Neural progenitor cell (in vitro differentiated cells): ENCODE measurements at regions not wholly inside any gene's neighbourhood (a gene's known extent, or its start where the extent isn't known, plus 50 kb on each side); places are given as distances from the start of the nearest gene placed in this dataset.
A peak's percentile ranks its signal among the peaks of the same experiment; 100 is the strongest.

Source experiments
- DNase-seq: peaks from one replicate; pipeline ENCODE4 v3.0.0-alpha.2; 2016; ENCODE audit warnings: low spot score
- H2AFZ ChIP-seq: fragments of 200-600 bp; sonication (generic); replicated peaks from 2 replicates; pipeline ENCODE4 v1.6.1; 2016; ENCODE audit warnings: antibody characterized with exemption
- H3F3A ChIP-seq: fragments of 200-600 bp; sonication (generic); 2 replicates; pipeline ENCODE4 v1.6.1; 2016; ENCODE audit warnings: antibody characterized with exemption, low read depth
- H3K27ac ChIP-seq: fragments of 200-600 bp; sonication (generic); 2 replicates; pipeline ENCODE4 v1.5.1; 2016; ENCODE audit warnings: mild to moderate bottlenecking
- H3K27me3 ChIP-seq: fragments of 200-600 bp; sonication (generic); 2 replicates; pipeline ENCODE4 v1.6.1; 2016; ENCODE audit warnings: mild to moderate bottlenecking, moderate library complexity
- H3K36me3 ChIP-seq: fragments of 200-600 bp; sonication (generic); 2 replicates; pipeline ENCODE4 v1.5.1; 2016
- H3K4me1 ChIP-seq: fragments of 200-600 bp; sonication (generic); 2 replicates; pipeline ENCODE4 v1.6.1; 2016; ENCODE audit warnings: mixed run types
- H3K4me2 ChIP-seq: fragments of 200-600 bp; sonication (generic); 2 replicates; pipeline ENCODE4 v1.6.1; 2016
- H3K4me3 ChIP-seq: fragments of 200-600 bp; sonication (generic); 2 replicates; pipeline ENCODE4 v1.5.1; 2016
- H3K79me2 ChIP-seq: fragments of 200-600 bp; sonication (generic); 2 replicates; pipeline ENCODE4 v1.6.1; 2016; ENCODE audit warnings: low read depth
- H3K9ac ChIP-seq: fragments of 200-600 bp; sonication (generic); 2 replicates; pipeline ENCODE4 v1.6.1; 2016
- H3K9me3 ChIP-seq: fragments of 200-600 bp; sonication (generic); 2 replicates; pipeline ENCODE4 v1.5.1; 2016; ENCODE audit warnings: low read depth
- H4K20me1 ChIP-seq: fragments of 200-600 bp; sonication (generic); 2 replicates; pipeline ENCODE4 v1.6.1; 2016; ENCODE audit warnings: low read depth
- H3K27ac Mint-ChIP-seq: 3 replicates; pipeline ENCODE4 v1.8.0; 2021; ENCODE audit warnings: mixed read lengths
- H3K27me3 Mint-ChIP-seq: 2 replicates; pipeline ENCODE4 v1.8.0; 2022; ENCODE audit warnings: low read depth, mild to moderate bottlenecking, inconsistent platforms, moderate library complexity, mixed read lengths; ENCODE audit not compliant: insufficient read depth
- H3K36me3 Mint-ChIP-seq: 3 replicates; pipeline ENCODE4 v1.8.0; 2021; ENCODE audit warnings: mixed read lengths
- H3K4me1 Mint-ChIP-seq: 3 replicates; pipeline ENCODE4 v1.8.0; 2021; ENCODE audit warnings: mixed read lengths
- H3K4me3 Mint-ChIP-seq: 3 replicates; pipeline ENCODE4 v1.8.0; 2021; ENCODE audit warnings: mild to moderate bottlenecking, moderate library complexity, mixed read lengths
- H3K9me3 Mint-ChIP-seq: 3 replicates; pipeline ENCODE4 v1.8.0; 2020; ENCODE audit warnings: mixed read lengths
- CTCF ChIP-seq: fragments of 200-600 bp; sonication (generic); IDR thresholded peaks from 2 replicates; pipeline ENCODE4 v1.5.1; 2017; ENCODE audit warnings: antibody characterized with exemption, mild to moderate bottlenecking
- EZH2 ChIP-seq: fragments of 200-600 bp; sonication (generic); IDR thresholded peaks from 2 replicates; pipeline ENCODE4 v1.6.1; 2017; ENCODE audit warnings: antibody characterized with exemption, mild to moderate bottlenecking, moderate library complexity
- EZH2phosphoT487 ChIP-seq: fragments of 200-600 bp; sonication (generic); IDR thresholded peaks from 2 replicates; pipeline ENCODE4 v1.6.1; 2017; ENCODE audit warnings: antibody characterized with exemption

DNA sequence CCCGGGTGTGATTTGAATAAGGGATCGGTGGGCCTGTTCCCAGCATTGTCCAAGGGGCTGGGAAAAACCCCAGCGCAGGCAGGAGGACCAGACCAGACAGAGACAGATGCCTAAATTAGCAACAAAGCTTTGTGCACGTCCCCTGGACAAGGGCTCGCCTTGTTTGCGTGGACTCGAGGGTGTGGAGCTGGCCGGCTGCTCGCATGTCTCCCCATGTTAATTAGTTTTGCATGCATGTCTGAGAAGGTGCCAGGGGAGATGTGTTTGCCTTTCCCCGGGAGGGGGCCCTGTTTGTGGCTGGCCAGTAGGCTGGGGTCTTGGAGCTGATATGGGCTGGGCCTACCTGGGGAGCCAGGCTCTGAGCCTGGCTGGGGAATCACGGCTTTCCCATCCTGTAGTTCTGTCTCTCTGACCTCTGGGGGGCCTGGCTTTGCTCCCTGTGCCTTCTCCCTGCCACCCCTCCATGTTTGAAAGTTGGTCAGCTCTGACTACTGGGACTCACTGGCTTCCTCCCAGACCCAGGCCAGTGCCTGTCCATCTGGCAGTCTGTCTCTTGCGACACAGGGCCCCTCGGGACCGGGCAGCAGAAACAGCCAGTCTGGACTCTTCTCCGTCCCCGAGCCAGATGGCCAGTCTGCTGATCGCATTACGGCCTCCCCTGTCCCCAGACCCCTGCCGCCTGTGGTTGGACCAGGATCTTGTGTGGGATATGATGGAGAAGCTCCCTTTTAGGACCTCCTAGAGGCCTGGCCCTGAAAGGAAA, 55.4 kb upstream of the POLG start:
- no peak overlapping the region for H3K4me3 Mint-ChIP-seq
- TF ChIP-seq EZH2 (peak; percentile 64), EZH2phosphoT487 (peak; percentile 31), CTCF (peak; percentile 8)
- H3K9me3 Mint-ChIP-seq = no peaks in the 10 kb centered on the region
- Histone ChIP-seq H3K9me3 (no peaks in the 10 kb centered on the region), H4K20me1 (no peaks in the 10 kb centered on the region), H3F3A (peaks cover 10% of the 10 kb centered on the region), H3K9ac (no peak overlapping the region), H3K27me3 (peaks cover 100% of the 10 kb centered on the region), H2AFZ (no peak overlapping the region), H3K4me2 (peak overlapping the region; percentile 73), H3K27ac (no peak overlapping the region), H3K4me3 (peak overlapping the region; percentile 6), H3K4me1 (peaks cover 46% of the 10 kb centered on the region), H3K36me3 (no peaks in the 10 kb centered on the region), H3K79me2 (no peaks in the 10 kb centered on the region)
- peak overlapping the region; percentile 79 for H3K27ac Mint-ChIP-seq
- peaks cover 65% of the 10 kb centered on the region for H3K27me3 Mint-ChIP-seq
- no peaks in the 10 kb centered on the region for H3K36me3 Mint-ChIP-seq
- DNase-seq = peak; percentile 63
- peaks cover 40% of the 10 kb centered on the region for H3K4me1 Mint-ChIP-seq

DNA sequence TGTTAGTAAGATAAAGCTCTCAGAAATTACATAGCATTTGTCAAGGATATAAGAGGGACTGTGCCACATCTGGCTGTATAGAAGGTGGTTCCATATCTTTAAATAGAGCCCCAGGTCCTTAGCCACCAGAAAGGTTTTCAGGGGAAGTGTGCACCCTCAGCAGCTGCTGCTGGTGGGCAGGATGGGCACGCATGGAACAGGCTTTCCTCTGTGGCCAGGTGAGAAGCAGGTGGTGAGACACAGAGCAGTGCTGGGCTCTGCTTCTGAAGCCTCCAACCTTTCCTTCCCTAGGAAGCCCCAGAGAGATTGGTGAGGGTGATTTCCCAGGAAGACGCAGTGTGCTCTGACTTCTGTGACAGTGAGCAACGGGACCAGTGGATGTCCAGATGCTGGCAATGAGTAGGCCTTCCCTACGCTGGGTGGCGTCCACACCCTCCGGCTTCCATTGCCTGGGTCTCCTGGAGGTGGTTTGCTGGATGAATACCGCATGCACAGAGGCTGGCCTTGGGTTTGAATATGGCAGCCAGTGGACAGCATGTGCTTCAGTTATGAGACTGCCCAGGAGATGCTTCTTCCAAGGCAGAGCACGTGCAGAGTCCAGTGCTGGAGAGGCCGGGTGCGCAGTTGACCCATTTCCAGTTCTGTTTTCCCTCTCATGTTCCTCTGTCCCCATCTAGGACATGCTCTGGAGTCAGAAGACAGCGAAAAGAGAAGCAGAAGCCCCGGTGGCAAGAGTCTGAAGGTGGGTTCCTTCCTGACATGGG, 52.7 kb upstream of the POLG start:
- peaks cover 100% of the 10 kb centered on the region for H3K27me3 ChIP-seq
- Mint-ChIP-seq H3K27ac (no peak overlapping the region), H3K4me1 (peaks cover 35% of the 10 kb centered on the region), H3K36me3 (no peaks in the 10 kb centered on the region), H3K9me3 (no peaks in the 10 kb centered on the region), H3K27me3 (peaks cover 65% of the 10 kb centered on the region), H3K4me3 (no peak overlapping the region)
- H3F3A ChIP-seq = peaks cover 10% of the 10 kb centered on the region
- H3K36me3 ChIP-seq = no peaks in the 10 kb centered on the region
- no peak overlapping the region for H3K9ac ChIP-seq
- H3K27ac ChIP-seq = no peak overlapping the region
- no peak for DNase-seq
- no peaks in the 10 kb centered on the region for H3K79me2 ChIP-seq
- no peak for TF ChIP-seq EZH2phosphoT487
- no peak for TF ChIP-seq CTCF
- TF ChIP-seq EZH2 = no peak
- no peak overlapping the region for H3K4me2 ChIP-seq
- H4K20me1 ChIP-seq = peaks cover 3% of the 10 kb centered on the region
- H2AFZ ChIP-seq = no peak overlapping the region
- H3K4me3 ChIP-seq = no peak overlapping the region
- no peaks in the 10 kb centered on the region for H3K9me3 ChIP-seq
- H3K4me1 ChIP-seq = peaks cover 52% of the 10 kb centered on the region

GRCh38 chr15:89385596-89386331, 51.1 kb upstream of the POLG start:
- no peak overlapping the region for H3K4me3 ChIP-seq
- H3K4me1 ChIP-seq = peaks cover 37% of the 10 kb centered on the region
- TF ChIP-seq EZH2phosphoT487 = no peak
- TF ChIP-seq CTCF = no peak
- no peak for TF ChIP-seq EZH2
- H2AFZ ChIP-seq = no peak overlapping the region
- H3K27me3 ChIP-seq = peaks cover 100% of the 10 kb centered on the region
- peaks cover 64% of the 10 kb centered on the region for H3K27me3 Mint-ChIP-seq
- no peak overlapping the region for H3K27ac Mint-ChIP-seq
- no peaks in the 10 kb centered on the region for H3K79me2 ChIP-seq
- H3K9me3 ChIP-seq = no peaks in the 10 kb centered on the region
- peaks cover 3% of the 10 kb centered on the region for H4K20me1 ChIP-seq
- H3K36me3 ChIP-seq = no peaks in the 10 kb centered on the region
- no peak overlapping the region for H3K4me3 Mint-ChIP-seq
- DNase-seq = no peak
- H3K9me3 Mint-ChIP-seq = no peaks in the 10 kb centered on the region
- H3K36me3 Mint-ChIP-seq = no peaks in the 10 kb centered on the region
- no peak overlapping the region for H3K9ac ChIP-seq
- H3K4me2 ChIP-seq = no peak overlapping the region
- H3K27ac ChIP-seq = no peak overlapping the region
- no peaks in the 10 kb centered on the region for H3F3A ChIP-seq
- peaks cover 24% of the 10 kb centered on the region for H3K4me1 Mint-ChIP-seq
